ENCODE measurements at regions not wholly inside any gene's neighbourhood (a gene's known extent, or its start where the extent isn't known, plus 50 kb on each side); places are given as distances from the start of the nearest gene placed in this dataset.

DNA sequence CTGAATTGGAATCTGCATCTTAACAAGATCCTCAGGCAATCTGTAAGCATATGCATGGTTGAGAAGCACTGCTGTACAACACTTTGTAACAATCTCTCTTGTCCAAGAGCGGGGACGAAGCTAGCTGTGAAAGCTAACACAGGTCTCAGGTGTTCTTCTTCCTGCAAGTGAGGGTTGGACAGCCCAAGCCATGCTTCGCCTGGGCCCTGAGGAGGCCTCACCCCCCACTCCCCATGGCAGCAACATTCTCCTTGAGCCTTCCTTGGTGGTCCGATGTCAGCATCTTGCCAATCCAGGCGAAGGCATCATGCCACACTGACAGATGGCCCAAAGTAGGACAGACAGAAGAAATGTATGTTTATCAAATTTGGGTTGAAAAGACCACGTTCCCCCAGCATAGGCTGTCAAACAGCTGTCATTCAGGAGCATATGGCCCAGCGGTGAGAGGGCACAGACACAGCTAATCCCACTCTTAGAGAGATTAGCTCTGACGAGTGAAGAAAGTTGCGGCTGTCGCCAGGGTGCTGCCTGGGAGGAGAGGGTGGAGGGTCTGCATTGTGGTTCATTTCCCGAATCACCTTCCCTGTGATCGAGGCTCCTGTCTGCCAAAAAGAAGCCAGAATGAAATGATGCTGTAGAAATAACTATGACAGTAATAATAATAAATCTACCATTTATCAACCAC is 344.7 kb downstream of the MYCN start:
- no peak for ATAC-seq
- no peak for TF ChIP-seq TCF4 (CRISPR knock-in tag; IDR thresholded peaks at IDR 0.05; ENCODE audit: borderline replicate concordance)
- no peak for TF ChIP-seq BACH2 (CRISPR knock-in tag; IDR thresholded peaks at IDR 0.05; ENCODE audit: borderline replicate concordance)
- no peak for TF ChIP-seq GLIS3 (CRISPR knock-in tag; IDR thresholded peaks at IDR 0.05)
- TF ChIP-seq ZNF8 (CRISPR knock-in tag; IDR thresholded peaks at IDR 0.05) = no peak
- no peak for TF ChIP-seq PPARA (CRISPR knock-in tag; IDR thresholded peaks at IDR 0.05; ENCODE audit: borderline replicate concordance)
- TF ChIP-seq, protein P1, sequence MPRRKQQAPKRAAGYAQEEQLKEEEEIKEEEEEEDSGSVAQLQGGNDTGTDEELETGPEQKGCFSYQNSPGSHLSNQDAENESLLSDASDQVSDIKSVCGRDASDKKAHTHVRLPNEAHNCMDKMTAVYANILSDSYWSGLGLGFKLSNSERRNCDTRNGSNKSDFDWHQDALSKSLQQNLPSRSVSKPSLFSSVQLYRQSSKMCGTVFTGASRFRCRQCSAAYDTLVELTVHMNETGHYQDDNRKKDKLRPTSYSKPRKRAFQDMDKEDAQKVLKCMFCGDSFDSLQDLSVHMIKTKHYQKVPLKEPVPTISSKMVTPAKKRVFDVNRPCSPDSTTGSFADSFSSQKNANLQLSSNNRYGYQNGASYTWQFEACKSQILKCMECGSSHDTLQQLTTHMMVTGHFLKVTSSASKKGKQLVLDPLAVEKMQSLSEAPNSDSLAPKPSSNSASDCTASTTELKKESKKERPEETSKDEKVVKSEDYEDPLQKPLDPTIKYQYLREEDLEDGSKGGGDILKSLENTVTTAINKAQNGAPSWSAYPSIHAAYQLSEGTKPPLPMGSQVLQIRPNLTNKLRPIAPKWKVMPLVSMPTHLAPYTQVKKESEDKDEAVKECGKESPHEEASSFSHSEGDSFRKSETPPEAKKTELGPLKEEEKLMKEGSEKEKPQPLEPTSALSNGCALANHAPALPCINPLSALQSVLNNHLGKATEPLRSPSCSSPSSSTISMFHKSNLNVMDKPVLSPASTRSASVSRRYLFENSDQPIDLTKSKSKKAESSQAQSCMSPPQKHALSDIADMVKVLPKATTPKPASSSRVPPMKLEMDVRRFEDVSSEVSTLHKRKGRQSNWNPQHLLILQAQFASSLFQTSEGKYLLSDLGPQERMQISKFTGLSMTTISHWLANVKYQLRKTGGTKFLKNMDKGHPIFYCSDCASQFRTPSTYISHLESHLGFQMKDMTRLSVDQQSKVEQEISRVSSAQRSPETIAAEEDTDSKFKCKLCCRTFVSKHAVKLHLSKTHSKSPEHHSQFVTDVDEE (CRISPR knock-in tag; IDR thresholded peaks at IDR 0.05) = no peak
- TF ChIP-seq ZC3H10 (CRISPR knock-in tag; IDR thresholded peaks at IDR 0.05) = no peak
- TF ChIP-seq ZNF565 (CRISPR knock-in tag; conservative IDR thresholded peaks at IDR 0.05; ENCODE audit: low read depth) = no peak

DNA sequence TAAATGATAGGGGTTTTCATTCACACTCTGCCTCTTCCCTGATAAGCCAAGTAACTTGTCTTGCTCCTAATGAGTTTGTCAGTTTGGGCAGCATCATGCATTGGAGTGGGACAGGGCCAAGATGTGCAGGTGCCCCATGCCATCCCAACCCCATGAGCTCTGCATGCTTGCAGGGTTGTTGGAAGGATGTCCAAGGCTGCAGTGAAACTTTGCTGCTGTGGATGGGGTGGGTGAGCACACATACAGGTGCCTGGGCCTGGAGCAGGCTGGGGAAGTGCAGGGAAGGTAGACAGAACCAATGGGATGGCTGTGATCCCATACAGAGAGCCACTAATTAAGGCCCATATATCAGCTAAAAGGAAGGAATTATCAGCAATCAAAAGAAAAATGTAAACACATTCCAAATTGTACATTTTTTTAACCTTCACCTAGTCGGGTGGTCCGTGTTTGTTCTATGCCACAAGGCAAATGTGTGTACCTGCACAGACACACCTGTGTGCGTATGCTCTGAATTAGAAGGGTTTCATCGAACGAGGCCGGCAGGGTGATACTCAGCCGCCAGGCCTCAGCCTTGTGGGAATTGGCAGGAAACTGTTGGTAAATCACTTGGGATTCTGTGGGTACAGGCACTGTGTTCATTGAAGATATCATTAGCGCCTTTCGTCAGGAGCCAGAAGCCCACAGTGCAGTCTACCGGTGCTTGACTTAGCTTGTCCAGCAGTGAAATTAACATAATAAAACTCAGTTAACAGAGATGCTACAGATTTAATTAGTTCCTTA is 342.9 kb downstream of the MYCN start:
- ATAC-seq = no peak
- TF ChIP-seq, protein P2, sequence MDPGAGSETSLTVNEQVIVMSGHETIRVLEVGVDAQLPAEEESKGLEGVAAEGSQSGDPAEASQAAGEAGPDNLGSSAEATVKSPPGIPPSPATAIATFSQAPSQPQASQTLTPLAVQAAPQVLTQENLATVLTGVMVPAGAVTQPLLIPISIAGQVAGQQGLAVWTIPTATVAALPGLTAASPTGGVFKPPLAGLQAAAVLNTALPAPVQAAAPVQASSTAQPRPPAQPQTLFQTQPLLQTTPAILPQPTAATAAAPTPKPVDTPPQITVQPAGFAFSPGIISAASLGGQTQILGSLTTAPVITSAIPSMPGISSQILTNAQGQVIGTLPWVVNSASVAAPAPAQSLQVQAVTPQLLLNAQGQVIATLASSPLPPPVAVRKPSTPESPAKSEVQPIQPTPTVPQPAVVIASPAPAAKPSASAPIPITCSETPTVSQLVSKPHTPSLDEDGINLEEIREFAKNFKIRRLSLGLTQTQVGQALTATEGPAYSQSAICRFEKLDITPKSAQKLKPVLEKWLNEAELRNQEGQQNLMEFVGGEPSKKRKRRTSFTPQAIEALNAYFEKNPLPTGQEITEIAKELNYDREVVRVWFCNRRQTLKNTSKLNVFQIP (CRISPR knock-in tag; IDR thresholded peaks at IDR 0.05; ENCODE audit: borderline replicate concordance, low read depth) = no peak
- TF ChIP-seq GLIS3 (CRISPR knock-in tag; IDR thresholded peaks at IDR 0.05) (no peak), ZFP3 (CRISPR knock-in tag; IDR thresholded peaks at IDR 0.05) (no peak), PPARA (CRISPR knock-in tag; IDR thresholded peaks at IDR 0.05; ENCODE audit: borderline replicate concordance) (no peak), OSR1 (CRISPR knock-in tag; IDR thresholded peaks at IDR 0.05) (no peak), ARNTL (CRISPR knock-in tag; IDR thresholded peaks at IDR 0.05; ENCODE audit: borderline replicate concordance, low read depth) (no peak), TCF4 (CRISPR knock-in tag; IDR thresholded peaks at IDR 0.05; ENCODE audit: borderline replicate concordance) (no peak), RARB (CRISPR knock-in tag; IDR thresholded peaks at IDR 0.05) (no peak)
- TF ChIP-seq, protein P3, sequence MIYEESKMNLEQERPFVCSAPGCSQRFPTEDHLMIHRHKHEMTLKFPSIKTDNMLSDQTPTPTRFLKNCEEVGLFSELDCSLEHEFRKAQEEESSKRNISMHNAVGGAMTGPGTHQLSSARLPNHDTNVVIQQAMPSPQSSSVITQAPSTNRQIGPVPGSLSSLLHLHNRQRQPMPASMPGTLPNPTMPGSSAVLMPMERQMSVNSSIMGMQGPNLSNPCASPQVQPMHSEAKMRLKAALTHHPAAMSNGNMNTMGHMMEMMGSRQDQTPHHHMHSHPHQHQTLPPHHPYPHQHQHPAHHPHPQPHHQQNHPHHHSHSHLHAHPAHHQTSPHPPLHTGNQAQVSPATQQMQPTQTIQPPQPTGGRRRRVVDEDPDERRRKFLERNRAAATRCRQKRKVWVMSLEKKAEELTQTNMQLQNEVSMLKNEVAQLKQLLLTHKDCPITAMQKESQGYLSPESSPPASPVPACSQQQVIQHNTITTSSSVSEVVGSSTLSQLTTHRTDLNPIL (CRISPR knock-in tag; IDR thresholded peaks at IDR 0.05; ENCODE audit: low read depth) = no peak

DNA sequence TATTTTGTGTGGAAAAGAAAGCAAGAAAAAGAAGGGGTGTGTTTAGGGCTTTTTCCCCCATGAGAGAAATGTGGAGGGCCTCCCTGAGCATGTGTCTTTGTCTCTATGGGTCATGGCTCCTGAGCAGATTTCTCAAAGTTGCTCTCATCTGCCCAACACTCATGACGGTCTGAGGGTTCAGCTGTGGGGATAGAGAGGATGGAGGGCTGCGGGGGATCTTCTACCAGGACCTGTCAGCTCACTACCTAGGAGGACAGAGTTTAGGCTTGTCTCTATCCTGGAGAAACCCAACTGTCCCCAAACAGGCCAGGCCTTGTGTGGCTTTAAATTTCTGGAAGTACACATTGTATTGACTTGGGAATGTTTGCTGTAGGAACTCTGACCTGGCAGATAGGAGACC is 342.2 kb downstream of the MYCN start:
- no peak for ATAC-seq
- TF ChIP-seq CSDC2 (CRISPR knock-in tag; IDR thresholded peaks at IDR 0.05) = no peak
- TF ChIP-seq BACH2 (CRISPR knock-in tag; IDR thresholded peaks at IDR 0.05; ENCODE audit: borderline replicate concordance) = no peak
- TF ChIP-seq PPARA (CRISPR knock-in tag; IDR thresholded peaks at IDR 0.05; ENCODE audit: borderline replicate concordance) = no peak
- TF ChIP-seq, protein P1 (CRISPR knock-in tag; IDR thresholded peaks at IDR 0.05) = no peak
- TF ChIP-seq SNAI2 (CRISPR knock-in tag; IDR thresholded peaks at IDR 0.05) = no peak
- no peak for TF ChIP-seq ZNF8 (CRISPR knock-in tag; IDR thresholded peaks at IDR 0.05)
- TF ChIP-seq ISL1 (CRISPR knock-in tag; IDR thresholded peaks at IDR 0.05) = no peak
- no peak for TF ChIP-seq ZFP3 (CRISPR knock-in tag; IDR thresholded peaks at IDR 0.05)
- TF ChIP-seq ZNF70 (CRISPR knock-in tag; IDR thresholded peaks at IDR 0.05) = no peak
